Pancreas (tissue), 10 donors: ENCODE measurements at regions not wholly inside any gene's neighbourhood (a gene's known extent, or its start where the extent isn't known, plus 50 kb on each side); places are given as distances from the start of the nearest gene placed in this dataset.

Experiments
- ATAC-seq, 4 donors: fragments of 200-7000 bp; cut with Tn5 transposase; one replicate each; pipeline versions ENCODE4 v1.8.0 to v1.9.1; 2020; ENCODE audit warnings: mild to moderate bottlenecking in 4 of 4, moderate library complexity in 4 of 4
- DNase-seq, 6 donors: peaks; one replicate each; pipeline ENCODE4 v3.0.0-alpha.2; 2020
- FAIRE-seq: peaks from 2 replicates; lab custom pipeline; 2012; peaks lifted over from hg19 to GRCh38; lab: Jason Lieb, UNC
- H3K27ac ChIP-seq, 4 donors: fragments of 200-600 bp; sonication (generic); 1 replicate in 3 of 4; 2 replicates in 1 of 4; pipeline versions ENCODE4 v1.5.0 to v1.8.0; 2020
- H3K27me3 ChIP-seq, 4 donors: fragments of 200-600 bp; one replicate each; pipeline ENCODE4 v1.8.0; 2021
- H3K36me3 ChIP-seq, 3 donors: fragments of 200-600 bp; sonication (generic) in 1 of 3; one replicate each; pipeline versions ENCODE4 v1.5.0 to v1.8.0; 2020 to 2021
- H3K4me1 ChIP-seq, 3 donors: fragments of 200-600 bp; one replicate each; pipeline ENCODE4 v1.8.0; 2021
- H3K4me3 ChIP-seq, 4 donors: fragments of 200-600 bp; sonication (generic) in 2 of 4; one replicate each; pipeline versions ENCODE4 v1.5.0 to v1.8.0; 2020 to 2021
- H3K9me3 ChIP-seq, 4 donors: fragments of 200-600 bp; one replicate each; pipeline ENCODE4 v1.8.0; 2021
- WGBS, 2 donors: extraction: QIAGEN DNeasy Blood & Tissue Kit; methylation state at CpG; one replicate each; pipeline ENCODE4 v1.1.7; 2013; 5-methylcytosine and 5-hydroxymethylcytosine counted together
- intact Hi-C, 3 donors: fragments of 100-400 bp; cut with DNase I; formaldehyde crosslinking; loops; one replicate each; pipeline versions ENCODE4 v1.11.1 to v1.14.2; 2022
- TF ChIP-seq, protein P1 (sequence below), 4 donors: fragments of 200-600 bp; sonication (generic) in 3 of 4; IDR thresholded peaks; one replicate each; pipeline versions ENCODE4 v1.5.0 to v1.8.0; 2021; ENCODE audit warnings: antibody characterized with exemption in 4 of 4
- donor health status: healthy with polysubstance abuse.
- donor health status: DM: no; HTN: no; CAD: no; lungs with moderate emphysema.
- donor health status: DM: no; HTN: no; CAD: no.
- donor health status: control.
- donor health status: control.
- donor health status: Bipolar disorder and iron deficiency.
- donor health status: DM: yes; HTN: yes; CAD: no.
- donor health status: DM: no; HTN: no; CAD: no.
- donor health status: DM: no; HTN: no; CAD: no.
- donor health status: DM: yes; HTN: yes; CAD: no.

DNA sequence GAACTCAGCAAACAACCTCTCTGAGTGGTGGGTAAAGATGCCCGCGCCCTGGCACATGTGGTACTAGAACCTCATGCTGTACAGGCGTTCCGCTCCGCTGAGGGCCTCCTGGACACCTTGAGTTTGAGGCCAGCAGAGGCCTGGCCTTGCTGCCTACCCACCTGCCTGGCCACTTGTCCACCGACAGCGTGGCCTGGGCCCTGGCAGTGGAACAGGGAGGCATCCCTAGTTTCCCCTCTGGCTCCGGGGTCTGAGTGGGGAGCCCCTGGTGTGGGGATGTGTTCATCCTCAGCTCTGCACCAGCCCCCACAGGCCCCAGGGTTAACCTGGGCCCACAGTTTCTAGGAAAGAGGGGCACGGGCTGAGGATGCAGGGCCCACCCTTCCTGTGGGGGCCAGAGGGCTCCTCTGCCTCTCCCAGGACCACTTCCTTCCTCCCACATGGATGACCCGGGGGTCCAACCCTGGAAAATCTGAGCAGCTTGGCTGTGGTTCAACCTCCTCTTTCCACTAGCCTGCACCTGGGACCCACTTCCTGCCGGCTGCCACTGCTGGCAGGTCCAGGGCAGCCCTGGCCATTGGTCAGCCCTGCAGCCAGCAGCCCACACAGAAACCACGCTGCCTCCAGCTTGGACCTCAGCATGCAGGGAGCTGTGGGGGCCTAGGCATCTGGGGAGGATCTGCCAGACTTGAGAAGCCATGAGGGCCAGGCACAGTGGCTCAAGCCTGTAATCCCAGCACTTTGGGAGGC is 53.3 kb upstream of the COL18A1 start:
- Histone ChIP-seq H3K36me3 (no peaks in the 10 kb centered on the region), H3K9me3 (no peaks in the 10 kb centered on the region), H3K4me1 (peaks cover 0 to 4% (median 0%) of the 10 kb centered on the region in 3 donors), H3K27ac (no peak overlapping the region), H3K4me3 (no peak overlapping the region), H3K27me3 (peaks cover 0 to 5% (median 0%) of the 10 kb centered on the region in 4 donors)
- WGBS, 2 donors: 75 to 86% methylated on average over 11 to 12 of the region's 12 CpGs
- FAIRE-seq: no peak
- DNase-seq: peak in 1 of 6 donors; percentile 44
- no peak for ATAC-seq
- intact Hi-C loops: no loop called here
- TF ChIP-seq, protein P1, sequence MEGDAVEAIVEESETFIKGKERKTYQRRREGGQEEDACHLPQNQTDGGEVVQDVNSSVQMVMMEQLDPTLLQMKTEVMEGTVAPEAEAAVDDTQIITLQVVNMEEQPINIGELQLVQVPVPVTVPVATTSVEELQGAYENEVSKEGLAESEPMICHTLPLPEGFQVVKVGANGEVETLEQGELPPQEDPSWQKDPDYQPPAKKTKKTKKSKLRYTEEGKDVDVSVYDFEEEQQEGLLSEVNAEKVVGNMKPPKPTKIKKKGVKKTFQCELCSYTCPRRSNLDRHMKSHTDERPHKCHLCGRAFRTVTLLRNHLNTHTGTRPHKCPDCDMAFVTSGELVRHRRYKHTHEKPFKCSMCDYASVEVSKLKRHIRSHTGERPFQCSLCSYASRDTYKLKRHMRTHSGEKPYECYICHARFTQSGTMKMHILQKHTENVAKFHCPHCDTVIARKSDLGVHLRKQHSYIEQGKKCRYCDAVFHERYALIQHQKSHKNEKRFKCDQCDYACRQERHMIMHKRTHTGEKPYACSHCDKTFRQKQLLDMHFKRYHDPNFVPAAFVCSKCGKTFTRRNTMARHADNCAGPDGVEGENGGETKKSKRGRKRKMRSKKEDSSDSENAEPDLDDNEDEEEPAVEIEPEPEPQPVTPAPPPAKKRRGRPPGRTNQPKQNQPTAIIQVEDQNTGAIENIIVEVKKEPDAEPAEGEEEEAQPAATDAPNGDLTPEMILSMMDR (IDR thresholded peaks at IDR 0.05): no peak

DNA sequence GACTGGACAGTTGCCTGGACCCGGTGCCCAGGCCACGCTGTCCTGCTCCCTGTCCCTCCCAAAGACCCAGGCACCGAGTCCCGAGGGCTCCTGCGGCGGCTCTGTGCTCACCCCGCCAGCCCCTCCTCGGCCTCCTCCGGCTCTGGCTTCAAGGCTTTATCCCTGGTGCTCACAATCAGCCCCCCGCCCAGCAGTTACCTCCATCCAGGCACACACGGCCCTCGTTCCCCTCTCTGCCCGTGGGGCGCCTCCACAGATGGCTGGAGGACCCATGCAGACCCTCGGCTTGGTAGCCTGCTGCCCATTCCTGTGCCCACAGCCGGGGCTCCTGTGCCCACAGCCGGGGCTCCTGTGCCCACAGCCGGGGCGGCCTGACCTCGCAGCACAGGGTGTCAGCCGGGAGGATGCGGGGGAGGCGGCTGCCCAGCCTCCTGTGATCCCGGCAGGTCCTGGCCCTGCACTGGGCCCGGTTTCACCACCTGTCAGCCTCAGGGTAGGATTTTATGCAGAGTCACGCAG is 52.3 kb upstream of the COL18A1 start:
- 72 to 78% methylated on average over 22 to 26 of the region's 26 CpGs for whole genome bisulfite sequencing, 2 donors

GRCh38 chr21:45353200-45353599 is 51.8 kb upstream of the COL18A1 start:
- WGBS, 2 donors: 39 to 52% methylated on average over 3 of the region's 3 CpGs
- intact Hi-C loops: no loop called here
- no peak for FAIRE-seq

More for the DNA sequence above, 52.3 kb upstream of the COL18A1 start:
- DNase-seq (peak in 1 of 6 donors; percentile 60), ATAC-seq (no peak), FAIRE-seq (no peak)
- Histone ChIP-seq H3K36me3 (no peaks in the 10 kb centered on the region), H3K4me3 (no peak overlapping the region), H3K27ac (no peak overlapping the region), H3K4me1 (peaks cover 4% of the 10 kb centered on the region in 3 donors), H3K27me3 (peaks cover 0 to 5% (median 0%) of the 10 kb centered on the region in 4 donors), H3K9me3 (no peaks in the 10 kb centered on the region)
- intact Hi-C loops: no loop called here
- TF ChIP-seq, protein P1 (IDR thresholded peaks at IDR 0.05): no peak

DNA sequence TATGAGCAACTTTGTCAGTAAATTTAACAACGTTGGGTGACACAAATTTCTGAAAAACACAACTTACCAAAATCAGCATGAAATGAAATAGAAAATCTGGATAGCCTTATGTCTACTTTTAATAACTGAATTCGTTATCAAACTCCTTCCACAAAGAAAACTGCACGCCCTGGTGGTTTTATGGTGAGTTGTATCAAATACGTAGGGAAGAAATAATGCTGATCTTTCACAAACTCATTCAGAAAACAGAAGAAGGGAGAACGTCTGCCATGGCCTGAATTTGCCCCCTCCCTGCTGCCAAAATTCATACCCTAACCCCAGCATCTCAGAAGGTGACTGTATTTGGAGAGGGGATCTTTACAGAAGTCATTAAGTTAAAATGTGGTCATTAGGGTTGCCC is 50.0 kb upstream of the COL18A1 start:
- intact Hi-C loops: no loop called here
- Histone ChIP-seq H3K27ac (no peak overlapping the region), H3K4me3 (no peak overlapping the region), H3K36me3 (no peaks in the 10 kb centered on the region), H3K4me1 (peaks cover 4% of the 10 kb centered on the region in 3 donors), H3K27me3 (peaks cover 0 to 5% (median 0%) of the 10 kb centered on the region in 4 donors), H3K9me3 (no peaks in the 10 kb centered on the region)
- TF ChIP-seq, protein P1 (IDR thresholded peaks at IDR 0.05): no peak
- 38 to 62% methylated on average over 5 of the region's 5 CpGs for WGBS, 2 donors
- DNase-seq (no peak), ATAC-seq (no peak), FAIRE-seq (no peak)

More at GRCh38 chr21:45353200-45353599, 51.8 kb upstream of the COL18A1 start:
- H3K36me3 ChIP-seq: no peaks in the 10 kb centered on the region
- H3K27me3 ChIP-seq: peaks cover 0 to 5% (median 0%) of the 10 kb centered on the region in 4 donors
- ATAC-seq (no peak), DNase-seq (peak in 1 of 6 donors; percentile 6)
- H3K4me3 ChIP-seq: no peak overlapping the region
- no peak overlapping the region for H3K27ac ChIP-seq
- TF ChIP-seq, protein P1 (IDR thresholded peaks at IDR 0.05): no peak
- H3K9me3 ChIP-seq: no peaks in the 10 kb centered on the region
- H3K4me1 ChIP-seq: peaks cover 4% of the 10 kb centered on the region in 3 donors
